ENCODE measurements at regions not wholly inside any gene's neighbourhood (a gene's known extent, or its start where the extent isn't known, plus 50 kb on each side); places are given as distances from the start of the nearest gene placed in this dataset.

GRCh38 chr11:29809121-29809520 lies 207.7 kb downstream of the KCNA4 start:
- TF ChIP-seq CTCF (conservative IDR thresholded peaks at IDR 0.05; ENCODE audit: low read length) (no peak), EZH2phosphoT487 (IDR thresholded peaks at IDR 0.05; ENCODE audit: borderline replicate concordance) (no peak)

All from Loucy (cell line).